ENCODE measurements at regions not wholly inside any gene's neighbourhood (a gene's known extent, or its start where the extent isn't known, plus 50 kb on each side); places are given as distances from the start of the nearest gene placed in this dataset.

- TF ChIP-seq CTCF (IDR thresholded peaks at IDR 0.05) (no peak), POLR2A (IDR thresholded peaks at IDR 0.05) (no peak)
These were observed 607.4 kb downstream of the GATA3 start for GRCh38 chr10:8661886-8662285.
